GM12878 (cell line): ENCODE measurements at regions not wholly inside any gene's neighbourhood (a gene's known extent, or its start where the extent isn't known, plus 50 kb on each side); places are given as distances from the start of the nearest gene placed in this dataset.

Source experiments
- ATAC-seq: fragments of 200-7000 bp; cut with Tn5 transposase; 3 replicates; pipeline ENCODE4 v1.9.1; 2020; ENCODE audit warnings: mild to moderate bottlenecking, moderate library complexity
- BruUV-seq: library from RNA; stranded (reverse); fragments of 400-500 nt; replicated peaks from 2 replicates; lab custom pipeline; 2021; lab: Mats Ljungman, UMichigan
- CTCF ChIA-PET: fragments of 300-600 bp; sonication (Branson Sonifier 250); formaldehyde crosslinking; extraction: SDS; loops from one replicate; lab custom pipeline; 2021; ENCODE audit warnings: inconsistent platforms; lab: Yijun Ruan, JAX
- POLR2A ChIA-PET: fragments of 350-600 bp; formaldehyde crosslinking; extraction: SDS; loops from one replicate; lab custom pipeline; 2021; ENCODE audit warnings: inconsistent platforms; lab: Charles Lee
- RAD21 ChIA-PET: fragments of 300-600 bp; sonication (Branson Sonifier 250); formaldehyde crosslinking; loops from one replicate; lab custom pipeline; 2023; ENCODE audit warnings: antibody characterized with exemption; ENCODE audit not compliant: unreplicated experiment; lab: Charles Lee
- SMC1A ChIA-PET: fragments of 300-600 bp; sonication (Branson Sonifier 250); formaldehyde crosslinking; loops from one replicate; lab custom pipeline; 2023; ENCODE audit not compliant: unreplicated experiment, uncharacterized antibody; lab: Charles Lee
- DNase-seq: peaks from one replicate; pipeline ENCODE4 v3.0.0-alpha.2; 2011; ENCODE audit warnings: low read depth, low spot score
- FAIRE-seq: peaks from 3 replicates; lab custom pipeline; 2011; peaks lifted over from hg19 to GRCh38; lab: Jason Lieb, UNC
- H2AFZ ChIP-seq: 2 replicates; pipeline ENCODE4 v1.6.0; 2011; ENCODE audit warnings: low read depth, low read length, control low read depth; ENCODE audit not compliant: control insufficient read depth
- H3K27ac ChIP-seq: 2 replicates; pipeline ENCODE4 v1.5.1; 2011; ENCODE audit warnings: control low read depth; ENCODE audit not compliant: control insufficient read depth, insufficient read depth
- H3K27me3 ChIP-seq, 2 experiments: replicated peaks in 1 of 2; 2 replicates each; pipeline versions ENCODE4 v1.6.0 to v1.6.1; 2011; ENCODE audit warnings: low read length in 1 of 2; ENCODE audit not compliant: control insufficient read depth in 2 of 2, insufficient read depth in 2 of 2
- H3K36me3 ChIP-seq, 2 experiments: 2 replicates each; pipeline ENCODE4 v1.5.1; 2011; ENCODE audit warnings: low read length in 1 of 2; ENCODE audit not compliant: control insufficient read depth in 2 of 2, insufficient read depth in 2 of 2
- H3K4me1 ChIP-seq: 2 replicates; pipeline ENCODE4 v1.6.1; 2011; ENCODE audit warnings: mild to moderate bottlenecking, low read length, moderate library complexity, mixed read lengths; ENCODE audit not compliant: control insufficient read depth, insufficient read depth
- H3K4me2 ChIP-seq: 2 replicates; pipeline ENCODE4 v1.6.0; 2011; ENCODE audit warnings: control low read depth; ENCODE audit not compliant: control insufficient read depth, insufficient read depth
- H3K4me3 ChIP-seq: fragments of 200-600 bp; sonication (generic); 2 replicates; pipeline ENCODE4 v1.5.1; 2016
- H3K79me2 ChIP-seq: 2 replicates; pipeline ENCODE4 v1.6.0; 2011; ENCODE audit warnings: low read length; ENCODE audit not compliant: control insufficient read depth, insufficient read depth
- H3K9ac ChIP-seq: 2 replicates; pipeline ENCODE4 v1.8.0; 2011; ENCODE audit warnings: low read length, control low read depth, mixed read lengths; ENCODE audit not compliant: control insufficient read depth, insufficient read depth
- H3K9me3 ChIP-seq: replicated peaks from 3 replicates; pipeline ENCODE4 v1.5.1; 2011; ENCODE audit warnings: mild to moderate bottlenecking, low read length; ENCODE audit not compliant: control insufficient read depth, insufficient read depth
- H4K20me1 ChIP-seq: 2 replicates; pipeline ENCODE4 v1.6.0; 2011; ENCODE audit not compliant: control insufficient read depth, insufficient read depth
- ASH2L ChIP-seq: fragments of 300-600, 200-600 bp; sonication (generic); IDR thresholded peaks from 2 replicates; pipeline ENCODE4 v1.6.1; 2017; ENCODE audit warnings: low read depth, mild to moderate bottlenecking, borderline replicate concordance
- CBFB ChIP-seq: IDR thresholded peaks from 2 replicates; pipeline ENCODE4 v1.6.1; 2016; ENCODE audit warnings: antibody characterized with exemption, low read depth
- CBX5 ChIP-seq: sonication (generic); IDR thresholded peaks from 2 replicates; pipeline ENCODE4 v1.6.1; 2016; ENCODE audit warnings: low read depth, moderate library complexity, mild to moderate bottlenecking, inconsistent platforms
- E2F8 ChIP-seq: fragments of 450-650 bp; IDR thresholded peaks from 2 replicates; pipeline ENCODE4 v1.6.1; 2018; ENCODE audit warnings: mild to moderate bottlenecking, low read depth, moderate library complexity; ENCODE audit not compliant: partially characterized antibody
- ESRRA ChIP-seq: IDR thresholded peaks from 2 replicates; pipeline ENCODE4 v1.6.1; 2012; ENCODE audit warnings: mild to moderate bottlenecking, low read length, improper control_type of control experiment
- IKZF2 ChIP-seq, 2 experiments: fragments of 450-650 bp; IDR thresholded peaks; 2 replicates each; pipeline ENCODE4 v1.6.1; 2017; ENCODE audit warnings: mild to moderate bottlenecking in 2 of 2, moderate library complexity in 2 of 2
- IRF5 ChIP-seq: fragments of 450-650 bp; IDR thresholded peaks from 2 replicates; pipeline ENCODE4 v1.6.1; 2017; ENCODE audit warnings: borderline replicate concordance
- MTA2 ChIP-seq: fragments of 450-650 bp; IDR thresholded peaks from 2 replicates; pipeline ENCODE4 v1.6.1; 2016; ENCODE audit warnings: low read depth, mild to moderate bottlenecking, moderate library complexity
- POLR2AphosphoS2 ChIP-seq: IDR thresholded peaks from 2 replicates; pipeline ENCODE4 v1.6.1; 2011; ENCODE audit warnings: low read depth, mild to moderate bottlenecking, low read length, improper control_type of control experiment, moderate library complexity
- POU2F2 ChIP-seq: IDR thresholded peaks from 3 replicates; pipeline ENCODE4 v1.6.1; 2011; ENCODE audit warnings: low read depth, mild to moderate bottlenecking, low read length, borderline replicate concordance
- RAD21 ChIP-seq: IDR thresholded peaks from 2 replicates; pipeline ENCODE4 v1.6.1; 2011; ENCODE audit warnings: mild to moderate bottlenecking, low read depth, low read length, moderate library complexity; ENCODE audit not compliant: insufficient read depth
- RCOR1 ChIP-seq: conservative IDR thresholded peaks from 2 replicates; pipeline ENCODE4 v1.6.1; 2012; ENCODE audit warnings: low read depth, low read length, improper control_type of control experiment
- STAT1 ChIP-seq: fragments of 450-650 bp; conservative IDR thresholded peaks from 2 replicates; pipeline ENCODE4 v1.6.1; 2014; ENCODE audit warnings: antibody characterized with exemption, mild to moderate bottlenecking
- TARDBP ChIP-seq: IDR thresholded peaks from 2 replicates; pipeline ENCODE4 v1.6.1; 2016; ENCODE audit warnings: borderline replicate concordance
- TCF7 ChIP-seq: IDR thresholded peaks from 2 replicates; pipeline ENCODE4 v1.6.1; 2014; ENCODE audit warnings: antibody characterized with exemption, borderline replicate concordance
- YY1 ChIP-seq: IDR thresholded peaks from 2 replicates; pipeline ENCODE4 v1.6.1; 2011; ENCODE audit warnings: low read depth, mild to moderate bottlenecking, low read length
- WGBS: methylation state at CpG from one replicate; pipeline ENCODE4 v1.1.6; 2016; ENCODE audit warnings: low lambda C conversion rate; ENCODE audit not compliant: insufficient replicate concordance, insufficient coverage; ENCODE audit errors: missing lambda C conversion rate; 5-methylcytosine and 5-hydroxymethylcytosine counted together
- in situ Hi-C: fragments of 300-500 bp; cut with MboI; formaldehyde crosslinking; loops from 9 replicates; pipeline ENCODE4 v1.14.3; 2018; ENCODE audit warnings: mixed read lengths
- intact Hi-C: fragments of 100-400 bp; cut with micrococcal nuclease; formaldehyde crosslinking; loops from one replicate; pipeline ENCODE4 v1.14.2; 2022; ENCODE audit not compliant: unreplicated experiment

- H3K4me2 ChIP-seq = no peak overlapping the region
- H3K36me3 ChIP-seq = no peaks in the 10 kb centered on the region
- H2AFZ ChIP-seq = no peak overlapping the region
- ChIA-PET POLR2A (no interaction called here), RAD21 (no interaction called here), SMC1A (no interaction called here), CTCF (no interaction called here)
- in situ Hi-C loops (no loop called here), intact Hi-C loops (no loop called here)
- WGBS = 33% methylated on average over 4 of the region's 4 CpGs
- no peaks in the 10 kb centered on the region for H4K20me1 ChIP-seq
- ATAC-seq = no peak
- H3K4me3 ChIP-seq = no peak overlapping the region
- FAIRE-seq = no peak
- H3K4me1 ChIP-seq = no peaks in the 10 kb centered on the region
- H3K27me3 ChIP-seq = no peaks in the 10 kb centered on the region
- no peak for DNase-seq
- no peak overlapping the region for H3K27ac ChIP-seq
- no peak overlapping the region for H3K9ac ChIP-seq
- TF ChIP-seq STAT1 (no peak), CBFB (no peak), CBX5 (no peak), MTA2 (no peak), RAD21 (no peak), ESRRA (no peak)
- H3K9me3 ChIP-seq = no peaks in the 10 kb centered on the region
- no TSS peak for BruUV-seq
- no peaks in the 10 kb centered on the region for H3K79me2 ChIP-seq
These were observed 763.4 kb upstream of the EPHA5 start for GRCh38 chr4:66433706-66434105.

- in situ Hi-C loops (no loop called here), intact Hi-C loops (no loop called here)
- BruUV-seq = no TSS peak
- Histone ChIP-seq H3K4me3 (no peak overlapping the region), H4K20me1 (no peaks in the 10 kb centered on the region), H3K9ac (no peak overlapping the region), H3K4me1 (no peaks in the 10 kb centered on the region), H3K79me2 (no peaks in the 10 kb centered on the region), H3K27me3 (no peaks in the 10 kb centered on the region), H2AFZ (no peak overlapping the region), H3K36me3 (no peaks in the 10 kb centered on the region), H3K27ac (no peak overlapping the region), H3K4me2 (no peak overlapping the region), H3K9me3 (no peaks in the 10 kb centered on the region)
- FAIRE-seq = no peak
- ATAC-seq = no peak
- CTCF ChIA-PET = no interaction called here
- DNase-seq = no peak
- POLR2A ChIA-PET = no interaction called here
- WGBS = 0% methylated on average over 1 of the region's 1 CpG
- SMC1A ChIA-PET = no interaction called here
- RAD21 ChIA-PET = no interaction called here
- TF ChIP-seq E2F8 = no peak
- TF ChIP-seq POLR2AphosphoS2 = no peak
- TF ChIP-seq TCF7 = no peak
- TF ChIP-seq POU2F2 = no peak
- no peak for TF ChIP-seq ASH2L
- TF ChIP-seq RCOR1 = no peak
- TF ChIP-seq TARDBP = no peak
- no peak for TF ChIP-seq IRF5
- TF ChIP-seq IKZF2 (IDR thresholded peaks at IDR 0.05) = no peak
- TF ChIP-seq YY1 = no peak
These were observed 760.6 kb upstream of the EPHA5 start for GRCh38 chr4:66430856-66431255.
